ENCODE measurements at regions not wholly inside any gene's neighbourhood (a gene's known extent, or its start where the extent isn't known, plus 50 kb on each side); places are given as distances from the start of the nearest gene placed in this dataset.

DNA sequence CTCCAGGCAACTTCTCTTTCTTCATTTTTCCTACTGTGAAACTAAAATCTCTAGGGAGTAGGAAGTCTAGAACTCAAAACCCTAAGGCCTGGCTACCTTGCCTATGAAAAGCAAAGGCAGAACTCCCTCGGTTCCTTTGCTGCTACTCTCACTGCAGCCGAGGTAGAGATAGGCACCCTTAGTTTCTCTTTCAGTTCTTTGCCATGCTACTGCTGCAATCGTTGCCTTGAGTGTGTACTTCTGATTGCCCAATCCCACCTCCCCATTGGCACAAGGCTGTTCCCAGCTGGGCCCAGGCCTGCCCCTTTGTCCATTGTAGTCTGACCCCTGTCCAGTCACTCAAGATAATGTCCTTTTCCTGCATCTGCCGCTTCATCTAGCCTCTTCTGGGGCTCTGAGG lies 92.3 kb upstream of the MRPS22 start:
- ChIA-PET CTCF (ENCODE audit: low intra/inter-chr PET ratio, low total read pairs) (no interaction called here), POLR2A (no interaction called here)
- intact Hi-C loops (cut with micrococcal nuclease; ENCODE audit: unreplicated experiment), result no loop called here
- no TSS peak for BruUV-seq (replicated peaks)
- no peak overlapping the region for H3K9ac ChIP-seq (ENCODE audit: insufficient read depth, low read depth, low read length)
- DNase-seq (ENCODE audit: low spot score), result peak; percentile 21
- WGBS (ENCODE audit: low lambda C conversion rate), result 7% methylated on average over 4 of the region's 4 CpGs
- no peak overlapping the region for H2AFZ ChIP-seq (ENCODE audit: low read length)
- TF ChIP-seq CEBPG (CRISPR knock-in tag; IDR thresholded peaks at IDR 0.05) (peak; percentile 32; the same call in 1 of the 2 replicates), PPARG (CRISPR knock-in tag; conservative IDR thresholded peaks at IDR 0.05) (no peak), CEBPB (IDR thresholded peaks at IDR 0.05; ENCODE audit: borderline replicate concordance, low read depth, low read length) (peak; percentile 93), ZNF644 (CRISPR knock-in tag; IDR thresholded peaks at IDR 0.05; ENCODE audit: low read depth) (peak; percentile 56; the same call in 1 of the 2 replicates)
- H3K36me3 ChIP-seq (replicated peaks in 1 of 2; ENCODE audit: control insufficient read depth in 1 of 2, insufficient read depth in 2 of 2, low read length in 2 of 2), result no peaks in the 10 kb centered on the region
- no peaks in the 10 kb centered on the region for H4K20me1 ChIP-seq (ENCODE audit: insufficient read depth, low read length)
- no peak overlapping the region for H3K27ac ChIP-seq (ENCODE audit: extremely low read length, insufficient read depth, low read length)
- no peaks in the 10 kb centered on the region for H3K79me2 ChIP-seq (ENCODE audit: insufficient read depth, low read length)
- H3K4me1 ChIP-seq (ENCODE audit: insufficient read depth, low read length), result no peaks in the 10 kb centered on the region
- in situ Hi-C loops (cut with HindIII; ENCODE audit: extremely low pct_ligation_motif_present, low pct_unique_long_range_greater_than_20kb), result no loop called here
- H3K9me3 ChIP-seq (ENCODE audit: low read length), result no peaks in the 10 kb centered on the region
- H3K27me3 ChIP-seq (ENCODE audit: control insufficient read depth in 1 of 2, insufficient read depth in 2 of 2, low read length in 2 of 2), result no peaks in the 10 kb centered on the region; a peak in 1 of 5 replicates
- no peak for FAIRE-seq
- no peak overlapping the region; a peak in 1 of 6 replicates for H3K4me3 ChIP-seq (replicated peaks in 1 of 3; ENCODE audit: insufficient read depth in 1 of 3, low read depth in 2 of 3, low read length in 3 of 3)
- peak overlapping the region; percentile 57 for H3K4me2 ChIP-seq (ENCODE audit: low read depth, low read length)
- ATAC-seq, result peak; percentile 71

- no peaks in the 10 kb centered on the region for H3K9me3 ChIP-seq (ENCODE audit: low read length)
- ChIA-PET CTCF (ENCODE audit: low intra/inter-chr PET ratio, low total read pairs) (no interaction called here), POLR2A (no interaction called here)
- H3K27me3 ChIP-seq (ENCODE audit: control insufficient read depth in 1 of 2, insufficient read depth in 2 of 2, low read length in 2 of 2), result no peaks in the 10 kb centered on the region; a peak in 1 of 5 replicates
- no peak overlapping the region for H2AFZ ChIP-seq (ENCODE audit: low read length)
- BruUV-seq (replicated peaks), result no TSS peak
- ATAC-seq (no peak), DNase-seq (ENCODE audit: low spot score) (no peak), FAIRE-seq (no peak)
- no peaks in the 10 kb centered on the region for H4K20me1 ChIP-seq (ENCODE audit: insufficient read depth, low read length)
- no peak overlapping the region for H3K4me2 ChIP-seq (ENCODE audit: low read depth, low read length)
- H3K4me1 ChIP-seq (ENCODE audit: insufficient read depth, low read length), result no peaks in the 10 kb centered on the region
- no peak overlapping the region for H3K9ac ChIP-seq (ENCODE audit: insufficient read depth, low read depth, low read length)
- in situ Hi-C loops (cut with HindIII; ENCODE audit: extremely low pct_ligation_motif_present, low pct_unique_long_range_greater_than_20kb) (no loop called here), intact Hi-C loops (cut with micrococcal nuclease; ENCODE audit: unreplicated experiment) (no loop called here)
- H3K4me3 ChIP-seq (replicated peaks in 1 of 3; ENCODE audit: insufficient read depth in 1 of 3, low read depth in 2 of 3, low read length in 3 of 3), result no peak overlapping the region
- TF ChIP-seq, protein P1, sequence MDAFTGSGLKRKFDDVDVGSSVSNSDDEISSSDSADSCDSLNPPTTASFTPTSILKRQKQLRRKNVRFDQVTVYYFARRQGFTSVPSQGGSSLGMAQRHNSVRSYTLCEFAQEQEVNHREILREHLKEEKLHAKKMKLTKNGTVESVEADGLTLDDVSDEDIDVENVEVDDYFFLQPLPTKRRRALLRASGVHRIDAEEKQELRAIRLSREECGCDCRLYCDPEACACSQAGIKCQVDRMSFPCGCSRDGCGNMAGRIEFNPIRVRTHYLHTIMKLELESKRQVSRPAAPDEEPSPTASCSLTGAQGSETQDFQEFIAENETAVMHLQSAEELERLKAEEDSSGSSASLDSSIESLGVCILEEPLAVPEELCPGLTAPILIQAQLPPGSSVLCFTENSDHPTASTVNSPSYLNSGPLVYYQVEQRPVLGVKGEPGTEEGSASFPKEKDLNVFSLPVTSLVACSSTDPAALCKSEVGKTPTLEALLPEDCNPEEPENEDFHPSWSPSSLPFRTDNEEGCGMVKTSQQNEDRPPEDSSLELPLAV (CRISPR knock-in tag; conservative IDR thresholded peaks at IDR 0.05; ENCODE audit: low read depth), result no peak
- TF ChIP-seq ZBTB3 (CRISPR knock-in tag; IDR thresholded peaks at IDR 0.05; ENCODE audit: borderline replicate concordance, low read depth), result no peak
- TF ChIP-seq, protein P2, sequence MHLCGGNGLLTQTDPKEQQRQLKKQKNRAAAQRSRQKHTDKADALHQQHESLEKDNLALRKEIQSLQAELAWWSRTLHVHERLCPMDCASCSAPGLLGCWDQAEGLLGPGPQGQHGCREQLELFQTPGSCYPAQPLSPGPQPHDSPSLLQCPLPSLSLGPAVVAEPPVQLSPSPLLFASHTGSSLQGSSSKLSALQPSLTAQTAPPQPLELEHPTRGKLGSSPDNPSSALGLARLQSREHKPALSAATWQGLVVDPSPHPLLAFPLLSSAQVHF (CRISPR knock-in tag; IDR thresholded peaks at IDR 0.05), result no peak
- 17% methylated on average over 7 of the region's 7 CpGs for WGBS (ENCODE audit: low lambda C conversion rate)
- no peaks in the 10 kb centered on the region for H3K79me2 ChIP-seq (ENCODE audit: insufficient read depth, low read length)
- H3K36me3 ChIP-seq (replicated peaks in 1 of 2; ENCODE audit: control insufficient read depth in 1 of 2, insufficient read depth in 2 of 2, low read length in 2 of 2), result no peaks in the 10 kb centered on the region
- no peak overlapping the region for H3K27ac ChIP-seq (ENCODE audit: extremely low read length, insufficient read depth, low read length)
Measured at GRCh38 chr3:139252719-139253118, 91.1 kb upstream of the MRPS22 start.
